PFSK-1 (cell line): ENCODE measurements at regions not wholly inside any gene's neighbourhood (a gene's known extent, or its start where the extent isn't known, plus 50 kb on each side); places are given as distances from the start of the nearest gene placed in this dataset.

Source experiments
- FOXP2 ChIP-seq: optimal IDR thresholded peaks from 2 replicates; pipeline ENCODE3; 2011; ENCODE audit warnings: borderline replicate concordance, control low read depth, inconsistent platforms; ENCODE audit not compliant: insufficient read depth; ENCODE audit errors: extremely low read length, extremely low read depth
- POLR2AphosphoS5 ChIP-seq: IDR thresholded peaks from 2 replicates; pipeline ENCODE4 v1.6.1; 2012; ENCODE audit warnings: low read depth, mild to moderate bottlenecking, control low read depth, low read length, moderate library complexity
- SIN3A ChIP-seq: IDR thresholded peaks from 2 replicates; pipeline ENCODE4 v1.6.1; 2012; ENCODE audit warnings: mild to moderate bottlenecking, low read length, moderate library complexity, borderline replicate concordance; ENCODE audit not compliant: insufficient read depth
- TAF1 ChIP-seq: IDR thresholded peaks from 2 replicates; pipeline ENCODE4 v1.6.1; 2012; ENCODE audit warnings: low read length, control low read depth, borderline replicate concordance; ENCODE audit not compliant: insufficient read depth
- TF ChIP-seq, protein P1 (sequence below), 2 experiments: IDR thresholded peaks; 2 replicates each; pipeline versions ENCODE4 v1.6.1 to v1.8.0; 2011 to 2012; ENCODE audit warnings: low read depth in 2 of 2, low read length in 2 of 2, control low read depth in 1 of 2, inconsistent platforms in 1 of 2, mild to moderate bottlenecking in 1 of 2, moderate library complexity in 1 of 2; ENCODE audit not compliant: insufficient read depth in 1 of 2

DNA sequence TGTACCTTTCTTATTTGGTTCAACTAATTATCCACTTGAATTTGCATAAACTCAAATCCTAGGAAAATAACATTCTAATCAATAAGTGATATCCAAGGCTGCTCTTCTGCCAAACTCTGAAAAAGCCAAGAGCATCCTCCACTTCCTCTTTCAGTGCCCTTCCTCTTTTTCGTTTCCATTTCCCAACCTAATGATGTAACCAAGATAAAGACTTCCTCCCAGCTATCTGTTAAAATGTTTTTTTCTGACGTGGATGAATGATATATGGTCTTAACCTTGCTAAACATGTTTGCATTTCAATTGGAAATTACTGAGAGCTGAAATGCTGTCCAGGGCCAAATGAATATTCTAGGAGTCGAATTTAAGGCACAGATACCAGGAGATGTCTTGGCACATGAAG, 459.5 kb upstream of the PDE3A start:
- TF ChIP-seq POLR2AphosphoS5, result no peak
- TF ChIP-seq FOXP2, result no peak
- TF ChIP-seq, protein P1, sequence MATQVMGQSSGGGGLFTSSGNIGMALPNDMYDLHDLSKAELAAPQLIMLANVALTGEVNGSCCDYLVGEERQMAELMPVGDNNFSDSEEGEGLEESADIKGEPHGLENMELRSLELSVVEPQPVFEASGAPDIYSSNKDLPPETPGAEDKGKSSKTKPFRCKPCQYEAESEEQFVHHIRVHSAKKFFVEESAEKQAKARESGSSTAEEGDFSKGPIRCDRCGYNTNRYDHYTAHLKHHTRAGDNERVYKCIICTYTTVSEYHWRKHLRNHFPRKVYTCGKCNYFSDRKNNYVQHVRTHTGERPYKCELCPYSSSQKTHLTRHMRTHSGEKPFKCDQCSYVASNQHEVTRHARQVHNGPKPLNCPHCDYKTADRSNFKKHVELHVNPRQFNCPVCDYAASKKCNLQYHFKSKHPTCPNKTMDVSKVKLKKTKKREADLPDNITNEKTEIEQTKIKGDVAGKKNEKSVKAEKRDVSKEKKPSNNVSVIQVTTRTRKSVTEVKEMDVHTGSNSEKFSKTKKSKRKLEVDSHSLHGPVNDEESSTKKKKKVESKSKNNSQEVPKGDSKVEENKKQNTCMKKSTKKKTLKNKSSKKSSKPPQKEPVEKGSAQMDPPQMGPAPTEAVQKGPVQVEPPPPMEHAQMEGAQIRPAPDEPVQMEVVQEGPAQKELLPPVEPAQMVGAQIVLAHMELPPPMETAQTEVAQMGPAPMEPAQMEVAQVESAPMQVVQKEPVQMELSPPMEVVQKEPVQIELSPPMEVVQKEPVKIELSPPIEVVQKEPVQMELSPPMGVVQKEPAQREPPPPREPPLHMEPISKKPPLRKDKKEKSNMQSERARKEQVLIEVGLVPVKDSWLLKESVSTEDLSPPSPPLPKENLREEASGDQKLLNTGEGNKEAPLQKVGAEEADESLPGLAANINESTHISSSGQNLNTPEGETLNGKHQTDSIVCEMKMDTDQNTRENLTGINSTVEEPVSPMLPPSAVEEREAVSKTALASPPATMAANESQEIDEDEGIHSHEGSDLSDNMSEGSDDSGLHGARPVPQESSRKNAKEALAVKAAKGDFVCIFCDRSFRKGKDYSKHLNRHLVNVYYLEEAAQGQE (IDR thresholded peaks at IDR 0.05; ENCODE audit: insufficient read depth in 1 of 2, low read depth in 2 of 2, low read length in 2 of 2), result no peak
- no peak for TF ChIP-seq SIN3A
- no peak for TF ChIP-seq TAF1

DNA sequence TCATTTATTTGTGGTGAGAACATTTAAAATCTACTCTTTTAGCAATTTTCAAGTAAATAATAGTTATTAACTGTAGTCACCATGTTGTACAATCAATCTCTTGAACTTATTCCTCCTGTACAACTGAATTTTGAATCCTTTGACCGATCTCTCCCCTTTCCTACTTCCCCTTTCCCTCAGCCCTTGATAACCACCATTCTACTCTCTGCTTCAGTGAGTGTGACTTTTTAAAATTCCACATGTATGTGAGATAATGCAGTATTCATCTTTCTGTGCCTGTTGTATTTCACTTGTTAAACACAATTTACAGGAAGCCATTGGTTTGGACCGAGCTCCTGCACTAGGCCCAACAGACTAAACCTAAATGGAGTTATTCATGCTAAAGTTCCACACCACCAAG, 458.9 kb upstream of the PDE3A start:
- TF ChIP-seq SIN3A (no peak), FOXP2 (no peak), POLR2AphosphoS5 (no peak), TAF1 (no peak)
- TF ChIP-seq, protein P1 (IDR thresholded peaks at IDR 0.05; ENCODE audit: insufficient read depth in 1 of 2, low read depth in 2 of 2, low read length in 2 of 2), result no peak

DNA sequence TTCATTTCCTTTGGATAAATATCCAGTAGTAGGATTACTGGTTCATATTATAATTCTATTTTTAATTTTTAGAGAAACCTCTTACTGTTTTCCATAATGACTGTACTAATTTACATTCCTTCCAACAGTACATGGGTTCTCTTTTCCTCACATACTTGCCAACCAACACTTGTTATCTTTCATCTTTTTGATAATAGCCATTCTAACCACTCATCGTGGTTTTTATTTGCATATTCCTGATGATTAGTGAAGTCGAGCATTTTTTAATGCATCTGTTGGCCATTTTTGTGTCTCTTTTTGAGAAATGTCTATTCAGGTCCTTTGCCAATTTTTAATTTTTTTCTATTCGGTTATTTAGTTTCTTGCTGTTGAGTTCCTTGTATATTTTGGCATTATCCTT, 457.7 kb upstream of the PDE3A start:
- TF ChIP-seq POLR2AphosphoS5 (no peak), TAF1 (no peak), SIN3A (no peak), FOXP2 (no peak)
- TF ChIP-seq, protein P1 (IDR thresholded peaks at IDR 0.05; ENCODE audit: insufficient read depth in 1 of 2, low read depth in 2 of 2, low read length in 2 of 2), result no peak

DNA sequence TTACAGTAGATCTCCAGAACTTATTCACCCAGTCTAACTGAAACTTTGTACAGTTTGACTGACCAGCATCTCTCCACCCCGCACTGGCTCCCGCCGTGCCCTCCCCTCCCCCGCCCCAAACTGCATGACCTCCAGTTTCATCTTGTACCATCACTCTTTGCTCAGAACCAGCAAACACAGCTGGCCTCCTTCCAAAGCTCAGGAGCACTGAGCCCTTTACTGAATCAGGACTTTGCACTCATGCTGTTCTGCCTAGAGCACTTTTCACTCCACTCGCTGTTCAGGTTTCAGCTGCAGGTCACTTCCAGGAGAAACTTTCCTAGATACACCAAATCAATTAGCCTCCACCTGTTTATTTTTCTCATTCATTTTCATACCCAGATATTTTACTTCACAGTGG, 455.3 kb upstream of the PDE3A start:
- TF ChIP-seq TAF1 (no peak), POLR2AphosphoS5 (no peak), SIN3A (no peak), FOXP2 (no peak)
- TF ChIP-seq, protein P1 (IDR thresholded peaks at IDR 0.05; ENCODE audit: insufficient read depth in 1 of 2, low read depth in 2 of 2, low read length in 2 of 2), result no peak

DNA sequence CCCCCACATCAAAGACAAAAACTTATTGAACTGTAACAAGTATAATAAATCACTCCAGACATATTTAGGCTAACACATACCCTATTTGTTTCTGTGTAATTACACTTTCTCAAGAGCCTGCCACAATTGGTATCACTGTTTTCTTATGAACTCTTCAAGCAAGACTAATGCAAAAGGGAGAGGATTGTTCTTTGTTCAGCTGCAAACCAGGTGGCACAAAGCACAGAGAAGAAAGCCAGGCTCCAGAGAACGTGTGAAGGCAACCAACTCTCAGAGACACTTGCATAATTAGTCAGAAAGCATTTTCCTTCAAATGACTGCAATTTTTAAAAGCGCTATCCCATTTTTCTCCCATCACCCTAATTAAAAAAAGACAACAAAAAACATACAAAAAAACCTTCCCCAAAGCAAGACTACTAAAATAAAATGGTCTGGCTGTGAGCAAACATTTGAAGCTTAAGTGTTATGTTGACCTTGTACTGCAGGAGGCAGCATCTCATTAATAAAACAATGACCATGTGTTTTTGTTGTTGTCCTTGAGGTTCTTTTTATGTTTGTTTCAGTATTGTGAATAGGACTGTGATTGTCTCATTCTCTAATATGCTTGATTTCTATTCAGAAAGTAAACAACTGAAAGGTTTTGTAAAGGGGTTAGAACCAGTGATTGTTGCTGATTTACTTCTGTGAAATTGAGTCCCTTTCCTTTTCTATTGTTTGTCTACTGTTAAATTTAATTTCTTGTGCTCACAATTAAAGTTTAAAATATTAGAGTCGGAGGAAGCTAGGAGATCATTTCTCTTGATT, 452.7 kb upstream of the PDE3A start:
- TF ChIP-seq SIN3A, result no peak
- no peak for TF ChIP-seq TAF1
- TF ChIP-seq POLR2AphosphoS5, result no peak
- TF ChIP-seq FOXP2, result no peak
- TF ChIP-seq, protein P1 (IDR thresholded peaks at IDR 0.05; ENCODE audit: insufficient read depth in 1 of 2, low read depth in 2 of 2, low read length in 2 of 2), result no peak
